ENCODE measurements at regions not wholly inside any gene's neighbourhood (a gene's known extent, or its start where the extent isn't known, plus 50 kb on each side); places are given as distances from the start of the nearest gene placed in this dataset.

DNA sequence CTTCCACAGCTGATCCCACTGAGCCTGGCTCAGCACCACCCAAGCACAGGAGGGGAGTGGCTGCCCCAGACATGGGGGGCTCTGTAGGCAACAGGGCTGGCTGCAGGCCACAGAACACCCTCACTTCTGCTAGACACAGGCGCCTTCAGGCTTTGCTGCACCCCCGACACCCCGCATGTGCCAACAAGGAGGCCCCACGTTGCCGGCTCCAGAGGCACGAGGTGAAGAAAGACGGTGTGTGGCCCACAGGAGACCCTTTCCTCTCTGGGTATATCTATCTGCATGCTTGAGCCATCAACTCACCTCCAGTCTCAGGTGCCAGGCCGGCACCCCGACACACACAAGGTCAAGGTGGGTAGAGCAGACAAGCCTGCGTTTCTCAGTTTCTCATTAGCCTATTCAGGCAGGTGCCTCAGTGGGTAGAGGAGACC, 158.3 kb downstream of the DLL1 start:
- Histone ChIP-seq H3K4me3 (ENCODE audit: insufficient read length, low read depth) (no peak overlapping the region), H3K36me3 (ENCODE audit: insufficient read depth, insufficient read length, low read length) (no peaks in the 10 kb centered on the region), H3K4me1 (ENCODE audit: insufficient read depth, insufficient read length) (no peaks in the 10 kb centered on the region), H3K27me3 (ENCODE audit: insufficient read depth, insufficient read length) (no peaks in the 10 kb centered on the region), H3K9ac (ENCODE audit: insufficient read length, low read depth) (no peak overlapping the region), H3K9me3 (ENCODE audit: insufficient read depth, low read length) (peaks cover 8% of the 10 kb centered on the region; the same call in 1 of the 2 replicates)
- TF ChIP-seq ZNF274 (IDR thresholded peaks at IDR 0.05; ENCODE audit: low read depth, low read length) (no peak), SUZ12 (IDR thresholded peaks at IDR 0.05; ENCODE audit: extremely low read depth, insufficient read depth, insufficient read length) (no peak), YY1 (IDR thresholded peaks at IDR 0.05; ENCODE audit: insufficient read depth, insufficient read length) (no peak)
- no peak for DNase-seq (ENCODE audit: low read depth, low spot score)

DNA sequence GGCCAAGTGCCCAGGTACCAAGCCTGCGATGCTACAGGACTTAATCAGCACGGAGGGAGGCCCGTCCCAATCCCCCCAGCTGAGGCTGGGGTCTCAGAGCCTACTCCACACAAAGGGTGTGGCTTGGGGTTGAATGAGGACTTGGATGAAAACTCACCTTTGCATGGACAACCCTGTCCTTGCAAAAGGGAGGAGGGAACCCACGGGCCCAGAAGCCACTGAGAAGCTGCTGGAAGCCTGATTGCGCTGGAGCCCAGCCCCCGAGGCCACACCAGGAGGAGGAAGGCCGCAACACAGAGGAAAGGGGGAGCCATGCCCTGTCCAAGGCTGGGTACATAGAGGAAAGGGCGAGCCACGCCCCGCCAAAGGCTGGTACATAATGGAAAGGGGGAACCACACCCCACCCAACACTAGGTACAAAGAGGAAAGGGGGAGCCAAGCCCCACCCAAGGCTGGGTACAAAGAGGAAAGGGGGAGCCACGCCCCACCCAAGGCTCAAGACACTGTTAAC, 158.8 kb downstream of the DLL1 start:
- Histone ChIP-seq H3K4me1 (ENCODE audit: insufficient read depth, insufficient read length) (no peaks in the 10 kb centered on the region), H3K9me3 (ENCODE audit: insufficient read depth, low read length) (peaks cover 10% of the 10 kb centered on the region; the same call in 1 of the 2 replicates), H3K27me3 (ENCODE audit: insufficient read depth, insufficient read length) (no peaks in the 10 kb centered on the region), H3K9ac (ENCODE audit: insufficient read length, low read depth) (no peak overlapping the region), H3K36me3 (ENCODE audit: insufficient read depth, insufficient read length, low read length) (no peaks in the 10 kb centered on the region), H3K4me3 (ENCODE audit: insufficient read length, low read depth) (no peak overlapping the region)
- no peak for DNase-seq (ENCODE audit: low read depth, low spot score)
- TF ChIP-seq YY1 (IDR thresholded peaks at IDR 0.05; ENCODE audit: insufficient read depth, insufficient read length) (no peak), SUZ12 (IDR thresholded peaks at IDR 0.05; ENCODE audit: extremely low read depth, insufficient read depth, insufficient read length) (no peak), ZNF274 (IDR thresholded peaks at IDR 0.05; ENCODE audit: low read depth, low read length) (no peak)

DNA sequence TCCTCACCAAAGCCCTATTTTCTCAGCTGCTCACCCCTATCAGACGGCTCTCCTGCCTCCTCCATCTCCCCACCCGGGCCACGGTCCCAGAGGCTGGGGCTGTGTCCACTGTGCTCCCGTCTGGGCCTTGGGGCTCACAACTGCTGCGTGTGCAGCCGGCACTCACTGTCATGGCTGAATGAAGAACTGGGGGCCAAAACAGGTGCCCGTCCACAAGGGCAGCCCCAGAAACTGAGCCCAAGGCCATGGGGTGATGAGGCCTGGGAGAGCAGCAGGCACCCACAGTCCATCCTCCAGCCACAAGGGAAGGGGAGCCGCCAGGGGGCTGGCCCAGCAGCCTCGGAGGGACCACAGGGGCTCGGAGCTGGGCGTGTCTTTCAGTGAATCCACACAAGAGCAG, 159.5 kb downstream of the DLL1 start:
- H3K4me3 ChIP-seq (ENCODE audit: insufficient read length, low read depth) = no peak overlapping the region
- TF ChIP-seq YY1 (IDR thresholded peaks at IDR 0.05; ENCODE audit: insufficient read depth, insufficient read length) (no peak), SUZ12 (IDR thresholded peaks at IDR 0.05; ENCODE audit: extremely low read depth, insufficient read depth, insufficient read length) (no peak), ZNF274 (IDR thresholded peaks at IDR 0.05; ENCODE audit: low read depth, low read length) (no peak)
- DNase-seq (ENCODE audit: low read depth, low spot score) = no peak
- H3K9me3 ChIP-seq (ENCODE audit: insufficient read depth, low read length) = peaks cover 4% of the 10 kb centered on the region; the same call in 1 of the 2 replicates
- H3K9ac ChIP-seq (ENCODE audit: insufficient read length, low read depth) = no peak overlapping the region
- H3K36me3 ChIP-seq (ENCODE audit: insufficient read depth, insufficient read length, low read length) = no peaks in the 10 kb centered on the region
- H3K4me1 ChIP-seq (ENCODE audit: insufficient read depth, insufficient read length) = no peaks in the 10 kb centered on the region
- H3K27me3 ChIP-seq (ENCODE audit: insufficient read depth, insufficient read length) = no peaks in the 10 kb centered on the region

DNA sequence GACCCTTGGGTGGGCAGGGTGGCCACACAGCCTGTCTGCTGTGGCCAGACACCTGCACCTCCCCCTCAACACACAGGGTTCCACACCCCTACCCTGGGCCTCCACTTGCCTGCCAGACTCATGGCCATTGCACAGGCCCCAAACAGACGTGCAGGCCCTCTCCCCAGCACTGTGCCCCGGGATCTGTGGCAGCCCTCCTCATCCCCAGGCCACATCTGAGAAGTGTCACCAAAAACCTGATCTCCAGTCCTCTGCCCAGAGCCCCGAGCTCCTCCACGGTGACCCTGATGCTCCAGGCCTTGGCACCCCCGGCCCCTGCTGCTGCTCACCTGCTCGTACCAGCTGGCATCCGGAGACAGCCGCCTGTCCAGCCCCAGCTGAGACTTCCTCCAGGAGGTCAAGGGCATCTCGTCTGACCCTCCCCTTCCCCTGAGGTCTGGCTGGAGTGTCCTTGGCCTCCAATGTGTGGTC, 160.1 kb downstream of the DLL1 start:
- no peak for DNase-seq (ENCODE audit: low read depth, low spot score)
- Histone ChIP-seq H3K27me3 (ENCODE audit: insufficient read depth, insufficient read length) (no peaks in the 10 kb centered on the region), H3K9ac (ENCODE audit: insufficient read length, low read depth) (no peak overlapping the region), H3K36me3 (ENCODE audit: insufficient read depth, insufficient read length, low read length) (no peaks in the 10 kb centered on the region), H3K9me3 (ENCODE audit: insufficient read depth, low read length) (peaks cover 4% of the 10 kb centered on the region; the same call in 1 of the 2 replicates), H3K4me1 (ENCODE audit: insufficient read depth, insufficient read length) (no peaks in the 10 kb centered on the region), H3K4me3 (ENCODE audit: insufficient read length, low read depth) (no peak overlapping the region)
- no peak for TF ChIP-seq YY1 (IDR thresholded peaks at IDR 0.05; ENCODE audit: insufficient read depth, insufficient read length)

DNA sequence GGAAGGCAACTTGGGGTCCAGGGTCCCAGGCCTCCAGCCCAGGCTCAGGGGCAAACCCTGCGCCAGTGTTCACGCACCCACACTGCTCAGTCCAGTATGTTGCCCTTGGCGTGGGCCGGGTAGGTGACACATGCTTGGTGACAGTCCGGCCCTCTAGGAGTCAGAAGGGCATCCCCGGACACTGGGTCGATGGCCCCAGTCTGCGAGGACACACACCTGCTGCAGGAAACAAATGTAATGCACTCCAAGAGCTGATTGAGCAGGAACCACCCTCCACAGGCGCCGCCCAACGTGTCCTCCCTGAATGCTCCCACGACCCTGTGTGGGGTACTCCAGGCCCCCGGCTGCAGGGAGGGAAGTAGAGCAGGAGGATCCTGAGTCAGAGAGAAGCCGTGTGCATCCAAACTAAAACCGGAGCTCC, 160.7 kb downstream of the DLL1 start:
- H3K9ac ChIP-seq (ENCODE audit: insufficient read length, low read depth) = no peak overlapping the region
- no peak overlapping the region for H3K4me3 ChIP-seq (ENCODE audit: insufficient read length, low read depth)
- DNase-seq (ENCODE audit: low read depth, low spot score) = no peak
- no peaks in the 10 kb centered on the region for H3K4me1 ChIP-seq (ENCODE audit: insufficient read depth, insufficient read length)
- TF ChIP-seq YY1 (IDR thresholded peaks at IDR 0.05; ENCODE audit: insufficient read depth, insufficient read length) = no peak
- no peak for TF ChIP-seq SUZ12 (IDR thresholded peaks at IDR 0.05; ENCODE audit: extremely low read depth, insufficient read depth, insufficient read length)
- no peak for TF ChIP-seq ZNF274 (IDR thresholded peaks at IDR 0.05; ENCODE audit: low read depth, low read length)
- H3K27me3 ChIP-seq (ENCODE audit: insufficient read depth, insufficient read length) = no peaks in the 10 kb centered on the region
- no peaks in the 10 kb centered on the region for H3K36me3 ChIP-seq (ENCODE audit: insufficient read depth, insufficient read length, low read length)
- H3K9me3 ChIP-seq (ENCODE audit: insufficient read depth, low read length) = peaks cover 4% of the 10 kb centered on the region; the same call in 1 of the 2 replicates

DNA sequence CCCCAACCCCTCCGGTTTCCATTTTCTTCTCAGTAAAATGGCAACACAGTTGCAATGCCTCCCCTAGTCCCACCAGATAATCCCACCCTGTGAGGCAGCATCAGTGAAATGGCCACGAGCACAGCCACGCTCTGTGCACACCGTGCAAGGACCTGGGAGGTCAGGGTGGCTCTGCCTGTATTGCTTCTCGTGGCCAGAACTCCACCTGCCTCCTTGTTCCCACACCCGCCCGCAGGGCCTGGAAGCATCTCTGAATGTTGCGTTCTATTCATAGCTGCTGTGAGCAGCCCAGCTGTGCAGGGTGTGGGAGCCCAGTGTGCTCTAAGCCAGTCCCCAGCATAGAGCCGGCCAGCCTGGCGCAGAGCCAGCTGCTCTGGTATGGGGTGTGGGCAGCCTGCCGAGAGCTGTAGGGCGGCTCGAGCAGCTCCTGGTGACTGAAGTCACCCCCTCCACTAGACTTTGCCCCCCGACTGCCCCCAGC, 161.1 kb downstream of the DLL1 start:
- Histone ChIP-seq H3K27me3 (ENCODE audit: insufficient read depth, insufficient read length) (no peaks in the 10 kb centered on the region), H3K9ac (ENCODE audit: insufficient read length, low read depth) (no peak overlapping the region), H3K4me1 (ENCODE audit: insufficient read depth, insufficient read length) (no peaks in the 10 kb centered on the region), H3K36me3 (ENCODE audit: insufficient read depth, insufficient read length, low read length) (no peaks in the 10 kb centered on the region), H3K4me3 (ENCODE audit: insufficient read length, low read depth) (no peak overlapping the region), H3K9me3 (ENCODE audit: insufficient read depth, low read length) (peaks cover 4% of the 10 kb centered on the region; the same call in 1 of the 2 replicates)
- DNase-seq (ENCODE audit: low read depth, low spot score) = no peak
- TF ChIP-seq SUZ12 (IDR thresholded peaks at IDR 0.05; ENCODE audit: extremely low read depth, insufficient read depth, insufficient read length) (no peak), ZNF274 (IDR thresholded peaks at IDR 0.05; ENCODE audit: low read depth, low read length) (no peak), YY1 (IDR thresholded peaks at IDR 0.05; ENCODE audit: insufficient read depth, insufficient read length) (no peak)

DNA sequence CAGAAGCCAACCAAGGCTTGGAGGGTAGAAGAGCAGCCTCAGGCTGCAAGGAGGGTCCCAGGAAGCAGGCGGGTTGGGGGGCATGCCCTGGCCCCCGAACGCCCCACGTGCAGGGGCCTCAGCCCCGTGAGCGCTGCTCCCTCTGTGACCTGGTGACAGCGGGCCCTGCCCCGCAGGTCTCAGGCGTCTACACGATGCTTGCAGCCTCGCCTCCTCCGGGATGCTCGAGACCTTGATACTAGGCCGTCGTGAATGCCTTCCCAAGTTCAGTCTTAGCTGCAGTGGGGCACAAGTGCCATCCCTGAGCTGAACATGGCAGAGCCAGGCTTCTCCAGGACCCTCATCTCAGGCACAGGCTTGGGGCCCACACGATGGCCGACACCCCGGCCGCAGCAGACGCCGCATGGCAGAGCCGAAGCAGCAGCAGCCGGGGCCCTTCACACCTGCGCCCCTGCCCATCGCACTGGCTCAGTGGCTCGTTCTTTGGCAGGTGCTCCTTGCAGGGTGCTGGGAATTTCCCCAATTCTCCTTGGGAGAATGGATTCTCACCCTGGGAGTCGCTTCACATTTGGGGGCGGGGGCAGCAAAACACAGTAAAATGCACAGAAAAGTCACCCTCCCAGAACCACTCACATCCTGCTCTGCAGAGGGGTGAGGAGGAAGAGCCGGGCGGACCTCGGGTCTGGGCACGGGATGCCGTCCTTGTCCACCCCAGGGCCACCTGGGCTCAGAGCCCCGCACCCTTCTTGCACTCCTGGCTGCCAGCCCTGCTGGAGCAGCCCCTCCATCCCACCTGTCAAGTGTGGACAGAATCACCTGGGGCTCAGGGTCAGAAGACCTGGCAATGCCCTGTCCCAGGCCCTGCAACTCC, 161.8 kb downstream of the DLL1 start:
- no peak for DNase-seq (ENCODE audit: low read depth, low spot score)
- TF ChIP-seq ZNF274 (IDR thresholded peaks at IDR 0.05; ENCODE audit: low read depth, low read length) (no peak), YY1 (IDR thresholded peaks at IDR 0.05; ENCODE audit: insufficient read depth, insufficient read length) (no peak), SUZ12 (IDR thresholded peaks at IDR 0.05; ENCODE audit: extremely low read depth, insufficient read depth, insufficient read length) (no peak)
- Histone ChIP-seq H3K4me1 (ENCODE audit: insufficient read depth, insufficient read length) (no peaks in the 10 kb centered on the region), H3K9ac (ENCODE audit: insufficient read length, low read depth) (no peak overlapping the region), H3K27me3 (ENCODE audit: insufficient read depth, insufficient read length) (no peaks in the 10 kb centered on the region), H3K36me3 (ENCODE audit: insufficient read depth, insufficient read length, low read length) (no peaks in the 10 kb centered on the region), H3K9me3 (ENCODE audit: insufficient read depth, low read length) (peaks cover 4% of the 10 kb centered on the region; the same call in 1 of the 2 replicates), H3K4me3 (ENCODE audit: insufficient read length, low read depth) (no peak overlapping the region)

All from NT2/D1 (cell line).